NCI-H1694 treated with DMSO at 0.1 percent for 48 hours (cell line): ENCODE measurements at regions not wholly inside any gene's neighbourhood (a gene's known extent, or its start where the extent isn't known, plus 50 kb on each side); places are given as distances from the start of the nearest gene placed in this dataset.

ENCODE experiments used
- DNase-seq: peaks from one replicate; lab custom pipeline; 2025; lab: John Stamatoyannopoulos, UW

DNA sequence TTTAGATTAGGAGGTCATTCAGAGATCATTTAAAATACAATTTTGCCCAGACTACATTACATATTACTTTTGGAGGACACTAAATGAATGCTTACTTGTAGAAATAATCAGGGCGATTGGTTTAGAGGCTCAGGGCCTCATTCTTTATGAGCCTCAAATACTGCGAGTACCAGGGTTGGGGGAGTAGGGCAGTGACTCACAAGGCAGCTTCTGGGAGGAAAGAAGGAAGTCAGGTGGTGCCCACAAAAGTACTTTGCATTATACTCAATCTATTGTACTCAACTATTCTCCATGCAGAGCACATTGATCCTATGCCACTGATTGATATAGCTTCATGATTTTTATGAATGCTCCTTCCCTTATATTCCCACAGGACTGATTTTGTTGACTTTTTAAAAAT, 166.9 kb downstream of the SOCS6 start:
- DNase-seq = no peak

DNA sequence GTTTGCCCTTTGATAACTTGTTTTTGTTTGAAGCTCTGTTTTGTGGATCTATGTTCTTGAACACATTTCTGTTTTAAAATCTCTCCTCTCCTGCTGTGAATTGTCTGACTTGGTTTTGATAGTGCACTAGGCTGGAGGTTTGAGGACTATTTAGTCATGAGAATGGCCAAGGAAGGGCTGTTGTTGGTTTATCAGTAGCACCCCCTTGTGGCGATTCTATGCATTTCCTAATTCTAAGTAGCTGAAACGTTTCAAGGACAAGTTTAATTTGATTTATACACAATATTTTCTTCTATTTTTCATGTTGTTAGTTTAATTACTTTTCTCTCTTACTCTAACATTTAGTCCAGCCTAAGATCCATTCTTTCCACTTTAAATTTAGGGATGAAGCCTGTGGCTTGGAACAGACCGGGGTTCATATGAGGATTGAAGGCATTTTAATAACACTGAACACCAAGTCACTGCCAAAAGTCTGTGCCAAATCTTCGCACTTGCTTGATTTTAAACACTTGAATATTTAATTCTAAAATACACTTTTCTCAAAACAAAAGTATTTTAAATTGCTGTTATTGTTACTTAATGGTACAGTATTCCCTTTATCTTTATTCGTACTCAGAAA, 166.0 kb downstream of the SOCS6 start:
- DNase-seq = peak; percentile 42

DNA sequence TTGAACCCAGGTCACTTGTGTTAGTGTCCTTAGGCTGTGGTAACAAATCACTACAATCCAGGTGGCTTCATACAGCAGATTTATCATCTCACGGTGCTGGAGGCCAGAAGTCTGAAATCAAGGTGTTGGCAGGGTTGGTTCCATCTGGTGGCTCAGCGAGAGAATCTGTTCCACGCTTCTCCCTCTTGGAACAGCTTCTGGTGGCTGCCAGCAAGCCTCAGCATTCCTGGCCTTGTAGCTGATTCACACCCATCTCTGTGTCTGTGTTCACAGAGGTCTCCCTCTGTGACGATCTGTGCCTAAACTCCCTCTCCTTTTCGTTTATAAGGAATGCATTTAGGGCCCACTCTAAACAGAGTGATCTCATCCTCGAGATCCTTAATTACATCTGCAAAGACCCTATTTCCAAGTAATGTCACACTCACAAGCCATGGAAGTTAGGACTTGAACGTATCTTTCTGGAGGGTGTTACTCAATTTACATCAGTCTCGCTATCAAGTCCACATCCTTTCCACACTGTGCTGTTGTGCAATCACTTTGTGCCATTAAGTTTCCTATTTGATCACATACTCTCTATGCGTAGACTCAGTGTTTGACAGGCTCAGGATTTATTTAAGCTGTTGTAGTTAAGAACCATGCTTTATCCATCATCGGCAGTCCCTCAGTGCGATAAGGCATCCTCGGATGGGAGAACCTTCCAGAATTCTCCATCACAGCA, 164.4 kb downstream of the SOCS6 start:
- no peak for DNase-seq

DNA sequence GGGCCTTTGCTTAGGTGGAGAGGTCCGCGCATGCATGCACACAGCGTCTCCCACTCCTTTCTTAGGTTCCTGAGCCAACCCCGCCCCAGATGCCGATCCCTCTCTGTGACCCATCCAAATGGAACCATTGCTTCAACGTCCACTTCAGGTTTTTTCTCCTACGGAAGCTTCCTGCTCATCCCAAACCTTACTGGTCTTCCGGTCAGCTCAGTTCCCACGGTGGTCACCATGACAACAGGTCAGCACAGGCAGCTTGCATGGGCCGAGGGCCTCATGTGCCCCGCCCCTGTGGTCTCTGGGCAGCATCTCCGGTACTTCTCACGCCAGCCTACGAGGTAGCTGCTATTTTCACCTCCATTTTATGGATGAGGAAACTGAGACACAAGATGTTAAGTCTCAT, 163.7 kb downstream of the SOCS6 start:
- DNase-seq = no peak

DNA sequence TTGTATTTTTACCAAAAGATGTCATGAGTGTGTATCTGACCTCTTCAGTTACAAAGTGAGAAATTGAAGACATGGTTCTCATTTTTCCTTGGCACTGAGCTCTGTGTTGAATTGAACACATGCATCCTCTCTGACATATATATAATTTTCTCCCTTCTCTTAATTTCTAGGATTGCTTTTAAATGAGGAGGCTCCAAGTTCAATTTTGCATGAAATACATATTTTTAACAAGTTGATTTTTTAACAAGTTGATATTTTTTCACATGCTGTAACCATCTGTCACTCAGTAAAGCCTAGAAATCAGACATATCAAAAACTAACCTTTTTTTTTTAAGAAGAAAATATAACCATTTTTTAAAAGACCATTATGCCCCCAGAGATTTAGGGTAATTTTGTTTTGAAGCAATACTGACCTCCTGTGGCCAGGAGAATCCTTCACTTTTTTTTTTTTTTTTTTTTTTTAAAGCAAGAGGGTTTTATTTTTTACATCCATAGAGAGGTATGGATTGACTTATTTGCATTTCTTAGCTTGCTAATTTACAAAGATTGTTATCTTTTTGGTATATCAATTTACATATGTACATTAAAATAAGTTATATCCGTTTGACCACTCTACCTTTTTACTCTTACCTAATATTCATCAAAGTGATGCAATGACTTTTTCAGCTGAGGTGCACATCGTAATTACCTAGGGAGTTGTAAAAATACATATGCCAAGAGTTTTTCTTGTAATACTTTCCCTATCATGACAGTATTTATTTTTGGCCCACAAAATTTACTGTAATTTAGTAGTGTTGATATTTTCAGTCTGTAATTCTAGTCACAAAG, 161.8 kb downstream of the SOCS6 start:
- no peak for DNase-seq

DNA sequence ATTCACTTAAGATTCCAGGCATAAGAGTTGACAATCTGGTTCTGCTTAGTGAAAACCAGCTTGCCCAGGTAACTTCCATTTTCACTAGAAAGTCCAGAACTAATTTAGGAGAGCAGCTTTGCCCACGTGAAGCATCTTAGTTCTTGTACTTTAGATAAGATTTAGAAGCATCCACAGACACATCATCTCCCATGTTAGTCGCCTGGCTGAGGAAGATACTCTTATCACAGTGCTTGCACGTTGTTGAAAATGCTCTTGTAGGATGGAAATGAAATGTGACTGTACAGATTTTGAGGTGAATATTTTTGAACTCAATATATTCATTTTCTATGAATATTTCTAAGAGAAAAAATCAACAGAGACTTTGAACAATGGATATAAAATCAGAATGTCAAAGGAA, 159.7 kb downstream of the SOCS6 start:
- no peak for DNase-seq

DNA sequence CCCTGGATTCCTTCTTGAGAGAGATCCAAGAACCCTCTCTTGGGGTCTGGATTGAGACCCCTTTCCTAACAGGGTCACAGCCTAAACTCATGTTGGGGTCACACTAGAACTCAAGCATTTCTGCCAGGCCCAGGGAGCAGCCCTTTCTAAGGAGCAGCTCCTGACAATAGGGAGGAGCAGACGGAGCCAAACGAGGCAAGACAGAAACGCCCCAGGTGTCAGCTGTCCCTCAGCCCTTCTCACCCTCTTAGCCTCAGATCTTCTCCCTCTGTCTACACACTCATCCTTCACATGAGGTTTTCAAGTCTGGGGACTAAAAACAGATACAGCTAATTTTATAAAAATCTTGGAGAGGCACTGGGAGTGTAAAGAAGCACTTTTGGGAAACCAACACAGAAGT, 157.2 kb downstream of the SOCS6 start:
- DNase-seq = no peak

DNA sequence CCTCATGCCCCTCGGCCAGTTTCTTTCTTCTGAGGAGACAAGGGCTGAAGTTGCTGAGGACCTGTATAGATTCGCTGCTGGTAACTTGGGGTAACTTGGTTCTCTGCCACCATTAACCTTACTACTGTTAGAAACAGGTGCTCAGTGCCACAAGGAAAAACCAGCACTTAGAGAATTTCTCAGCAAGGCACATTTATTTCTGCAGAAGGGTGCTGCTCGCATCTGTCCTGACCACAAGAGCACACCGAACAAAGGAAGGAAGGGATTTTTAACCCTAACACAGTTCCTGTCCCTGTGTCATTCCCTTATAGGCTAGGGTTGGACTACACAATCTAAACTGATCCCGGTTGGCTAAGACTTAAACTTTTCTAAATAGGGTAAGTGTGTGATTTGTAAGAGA, 154.1 kb downstream of the SOCS6 start:
- DNase-seq = no peak

DNA sequence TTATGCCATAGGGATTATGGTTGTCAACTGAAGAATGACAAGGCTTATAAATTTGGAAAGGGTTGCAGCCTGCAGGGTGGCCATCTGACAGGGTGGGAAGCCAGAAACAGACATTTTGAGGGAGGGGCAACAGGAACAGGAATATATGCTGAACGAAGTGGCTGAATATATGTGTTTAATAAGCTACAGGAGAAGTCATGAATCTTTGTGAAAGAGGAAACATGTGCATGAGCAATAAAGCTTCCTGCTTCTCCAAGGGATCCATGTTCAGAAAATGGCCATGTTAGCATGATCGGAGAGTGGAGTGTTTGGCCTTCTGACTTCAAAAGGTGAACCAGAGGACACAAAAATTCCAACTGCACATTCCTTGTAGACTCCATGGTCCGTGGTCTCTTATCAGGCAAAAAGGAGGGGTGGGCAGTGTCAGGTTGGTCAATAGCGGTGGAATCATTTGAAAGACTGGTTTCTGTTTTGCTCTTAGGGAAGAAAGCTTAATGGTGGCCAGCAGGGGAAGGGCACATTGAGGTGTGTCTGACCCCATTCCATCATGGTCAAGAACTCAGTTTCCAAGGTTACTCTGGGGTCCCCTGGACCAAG, 144.1 kb downstream of the SOCS6 start:
- DNase-seq = no peak

DNA sequence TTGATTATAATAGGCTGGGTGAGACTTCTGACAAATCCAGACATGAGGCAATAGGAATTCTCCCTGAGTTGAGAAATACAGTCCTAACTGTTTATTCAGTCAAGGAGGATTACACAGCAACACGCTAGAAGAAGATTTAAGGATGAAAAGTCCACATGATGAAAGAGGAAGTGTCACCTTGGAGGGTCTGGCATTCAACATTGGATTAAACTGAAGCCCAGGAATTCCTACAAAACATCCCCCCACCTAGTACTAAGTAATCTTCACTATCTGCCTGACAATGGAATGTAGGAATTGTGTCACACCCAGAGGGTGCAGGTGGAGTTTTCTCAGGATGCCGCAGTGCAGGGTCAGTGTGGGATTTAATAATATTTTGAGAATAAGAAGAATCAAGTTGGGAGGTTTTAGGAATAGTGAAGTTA, 142.4 kb downstream of the SOCS6 start:
- DNase-seq = no peak

DNA sequence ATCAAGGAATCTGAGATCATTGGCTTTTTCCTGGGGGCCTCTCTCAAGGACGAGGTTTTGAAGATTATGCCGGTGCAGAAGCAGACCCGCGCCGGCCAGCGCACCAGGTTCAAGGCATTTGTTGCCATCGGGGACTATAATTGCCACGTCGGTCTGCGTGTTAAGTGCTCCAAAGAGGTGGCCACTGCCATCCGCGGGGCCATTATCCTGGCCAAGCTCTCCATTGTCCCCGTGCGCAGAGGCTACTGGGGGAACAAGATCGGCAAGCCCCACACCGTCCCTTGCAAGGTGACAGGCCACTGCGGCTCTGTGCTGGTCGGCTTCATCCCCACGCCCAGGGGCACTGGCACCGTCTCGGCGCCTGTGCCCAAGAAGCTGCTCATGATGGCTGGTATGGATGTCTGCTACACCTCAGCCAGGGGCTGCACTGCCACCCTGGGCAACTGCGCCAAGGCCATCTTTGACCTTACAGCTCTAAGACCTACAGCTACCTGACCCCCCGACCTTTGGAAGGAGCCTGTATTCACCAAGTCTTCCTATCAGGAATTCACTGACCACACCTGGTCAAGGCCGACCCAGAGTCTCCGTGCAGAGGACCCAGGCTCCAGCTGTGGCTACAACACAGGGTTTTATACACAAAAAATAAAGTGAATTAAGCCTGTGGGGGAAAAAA, 141.8 kb downstream of the SOCS6 start:
- DNase-seq = no peak

DNA sequence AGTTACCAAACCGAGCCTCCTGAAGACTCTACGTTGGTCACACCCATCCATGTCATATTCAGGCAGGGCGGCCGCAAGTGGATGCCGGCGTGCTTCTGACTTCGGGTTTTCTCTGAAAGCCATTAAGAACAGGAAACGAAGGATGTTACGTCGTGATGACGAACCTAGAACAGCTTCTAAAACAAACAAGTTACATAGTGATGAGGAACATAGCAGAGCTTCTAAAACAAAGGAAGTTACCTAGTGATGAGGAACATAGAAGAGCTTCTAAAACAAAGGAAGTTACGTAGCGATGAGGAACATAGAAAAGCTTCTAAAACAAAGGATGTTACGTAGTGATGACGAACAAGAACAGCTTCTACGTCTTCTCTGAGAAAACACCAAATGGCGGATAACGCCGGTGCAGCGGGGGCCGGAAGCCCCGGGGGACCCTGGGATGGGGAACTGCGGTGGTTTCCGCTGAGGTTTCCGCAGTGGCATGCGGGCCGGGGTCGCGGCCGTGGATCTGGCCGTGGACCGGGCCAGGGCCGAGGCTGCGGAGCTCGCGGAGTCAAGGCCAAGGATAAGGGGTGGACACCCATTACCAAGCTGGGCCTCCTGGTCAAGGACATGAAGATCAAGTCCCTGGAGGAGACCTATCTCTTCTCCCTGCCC, 141.1 kb downstream of the SOCS6 start:
- DNase-seq = no peak

DNA sequence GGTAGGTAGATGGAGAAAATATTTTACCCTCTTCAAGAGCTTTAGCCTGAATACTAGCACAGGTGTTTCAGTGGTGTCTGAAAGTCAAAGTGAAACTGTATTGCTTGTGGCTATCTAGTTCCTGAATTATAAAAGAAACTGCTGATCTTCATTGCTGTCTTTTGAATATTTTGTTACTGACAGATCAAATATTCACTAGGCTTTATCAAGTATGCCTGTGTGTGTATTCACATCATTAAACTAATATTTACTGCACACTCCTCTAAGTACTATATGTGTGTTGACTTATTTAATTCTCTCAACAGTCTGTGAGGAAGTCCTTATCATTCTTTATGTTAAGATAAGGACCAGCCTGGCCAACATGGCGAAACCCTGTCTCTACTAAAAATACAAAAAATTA, 139.6 kb downstream of the SOCS6 start:
- DNase-seq = no peak

DNA sequence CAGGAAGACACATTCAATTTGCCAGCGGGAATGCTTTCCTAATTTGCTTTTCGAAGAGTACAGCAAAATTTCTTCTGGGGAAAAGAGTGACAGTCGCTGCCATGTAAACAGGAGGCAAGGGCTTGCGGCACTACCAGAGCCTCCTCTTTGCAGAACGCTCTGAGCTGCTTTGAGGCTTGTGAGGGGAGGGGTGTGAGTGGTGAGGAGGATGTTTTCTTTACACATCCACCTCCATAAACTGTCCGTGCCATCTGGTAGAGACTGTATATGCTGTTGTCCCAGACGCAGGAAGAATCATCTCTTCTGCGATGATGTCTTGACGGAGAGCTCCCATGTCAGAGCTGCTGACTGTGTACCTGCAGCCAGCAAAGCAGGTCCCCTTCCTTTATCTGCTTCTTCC, 138.0 kb downstream of the SOCS6 start:
- no peak for DNase-seq

DNA sequence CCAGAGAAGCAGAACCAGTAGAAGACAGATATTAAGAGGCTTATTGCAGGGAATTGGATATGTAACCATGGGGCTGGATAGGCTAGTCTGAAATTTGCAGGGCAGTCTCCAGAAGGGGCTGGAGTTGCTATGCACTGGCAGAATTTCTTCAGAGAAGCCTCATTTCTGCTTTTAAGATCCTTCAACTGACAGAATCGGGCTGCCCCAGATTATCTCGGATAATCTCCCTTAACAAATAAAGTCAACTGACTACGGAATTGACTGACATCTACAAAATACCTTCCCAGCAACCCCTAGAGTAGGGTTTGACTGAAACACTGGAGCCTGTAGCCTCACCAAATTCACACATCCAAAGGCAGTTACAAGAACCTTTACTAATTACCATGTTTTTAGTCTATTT, 136.4 kb downstream of the SOCS6 start:
- no peak for DNase-seq

DNA sequence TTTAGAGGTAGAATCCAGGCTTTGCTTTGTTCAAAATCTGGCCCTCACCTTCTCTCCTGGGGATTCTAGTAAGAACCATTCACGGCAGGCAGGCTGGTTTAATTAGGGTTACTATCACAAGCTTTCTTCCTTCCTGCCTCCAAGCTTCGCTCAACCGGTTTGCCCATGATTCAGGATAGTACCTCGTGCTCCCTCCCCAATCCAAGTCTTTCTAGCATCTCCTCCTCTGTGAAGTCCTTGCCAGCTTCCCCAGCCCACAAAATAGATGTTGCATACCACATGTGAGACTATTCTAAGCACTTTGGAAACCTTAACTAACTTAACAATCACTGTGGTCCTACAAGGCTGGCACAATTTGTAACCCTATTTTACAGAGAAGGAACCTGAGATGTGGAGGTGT, 135.1 kb downstream of the SOCS6 start:
- DNase-seq = no peak

DNA sequence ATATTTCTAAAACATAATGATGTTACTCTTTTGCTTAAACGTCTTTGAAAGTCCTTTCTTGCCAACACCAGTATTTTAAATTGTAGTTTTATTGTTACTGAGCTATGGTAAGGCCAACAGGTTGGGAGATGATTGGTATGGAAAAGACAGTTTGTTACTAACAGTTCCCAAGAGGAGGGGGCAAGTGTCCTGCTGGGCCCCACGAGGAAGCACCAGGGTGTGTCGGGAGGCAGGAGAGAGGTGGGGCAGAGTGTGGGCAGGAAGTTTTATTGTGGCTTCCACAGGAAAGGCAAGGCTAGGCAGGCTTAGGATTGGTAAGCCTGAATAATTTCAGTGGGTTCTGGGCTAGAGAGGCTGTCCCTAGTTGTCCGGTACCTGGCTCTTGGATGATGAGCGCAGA, 134.3 kb downstream of the SOCS6 start:
- no peak for DNase-seq

DNA sequence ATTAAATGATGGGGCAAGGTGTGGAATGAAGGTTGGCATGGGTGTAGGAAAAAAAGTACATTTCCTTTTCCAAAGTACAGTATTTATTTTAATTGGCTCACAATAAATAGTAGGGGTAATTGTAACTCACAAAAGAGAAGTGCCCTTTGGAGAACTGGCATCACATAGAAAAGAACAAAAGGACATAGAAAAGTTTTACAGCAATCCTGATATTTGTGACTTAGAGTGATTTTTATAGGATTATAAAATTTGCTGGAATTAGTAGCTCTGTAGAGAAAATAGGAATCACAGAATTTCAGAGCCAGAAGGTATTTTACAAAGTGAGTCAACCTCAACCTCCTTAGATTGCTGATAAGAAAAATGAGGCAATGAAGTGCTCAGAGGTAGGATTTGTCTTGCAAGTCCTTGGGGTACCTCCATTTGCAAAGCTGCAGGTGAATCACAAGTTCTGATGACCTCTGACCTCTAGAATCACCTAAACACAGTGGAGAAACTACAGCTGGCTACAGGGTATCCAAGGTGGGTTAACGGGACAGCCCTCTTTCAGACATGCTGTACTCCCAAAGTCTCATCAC, 133.6 kb downstream of the SOCS6 start:
- no peak for DNase-seq

DNA sequence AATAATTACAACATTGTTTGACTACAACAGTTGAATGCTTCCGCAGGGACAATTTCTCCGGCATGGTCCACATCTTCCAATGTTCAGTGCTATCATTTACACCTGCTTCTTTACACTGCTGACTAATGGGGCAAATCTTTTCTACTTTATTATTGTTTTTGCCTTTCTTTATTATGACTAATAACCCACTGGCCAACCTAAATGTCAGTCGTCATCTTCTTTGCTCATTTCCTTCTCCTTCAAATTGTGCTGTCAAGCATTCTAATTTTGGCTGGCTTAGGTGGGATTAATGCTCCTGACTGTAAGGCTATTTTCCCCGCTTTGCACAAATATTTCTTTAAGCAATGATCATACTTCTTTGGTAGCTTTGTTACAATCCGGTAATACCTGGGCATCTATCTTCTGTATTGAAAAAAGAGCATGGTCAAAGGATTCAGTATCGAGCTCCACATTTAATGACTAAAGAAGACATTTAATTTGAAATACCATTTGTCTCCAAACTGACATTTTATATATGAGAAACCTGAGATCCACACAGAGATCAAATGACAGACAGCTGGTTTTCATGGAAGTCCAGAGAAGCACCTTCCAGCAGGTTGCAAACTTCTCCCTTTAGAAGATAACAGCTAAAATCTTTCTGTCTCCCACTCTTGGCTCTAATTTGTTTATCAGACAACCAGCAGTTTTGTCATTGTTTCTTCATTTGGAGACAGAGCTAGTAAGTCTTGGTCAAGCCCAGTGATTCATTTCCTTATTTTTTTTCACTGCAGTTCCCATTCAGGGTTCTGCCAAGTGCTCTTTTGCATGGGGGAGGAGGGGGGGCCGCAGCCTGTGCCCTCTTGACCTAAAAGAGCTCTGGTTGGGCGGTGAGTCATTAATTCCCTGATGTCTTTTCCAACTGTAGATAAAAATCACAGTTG, 132.9 kb downstream of the SOCS6 start:
- no peak for DNase-seq
